HG03460 (cell line): ENCODE measurements at regions not wholly inside any gene's neighbourhood (a gene's known extent, or its start where the extent isn't known, plus 50 kb on each side); places are given as distances from the start of the nearest gene placed in this dataset.

Experiments
- ATAC-seq: cut with Tn5 transposase; IDR thresholded peaks from one replicate; pipeline ENCODE4 v1.9.1; 2021; ENCODE audit not compliant: unreplicated experiment

DNA sequence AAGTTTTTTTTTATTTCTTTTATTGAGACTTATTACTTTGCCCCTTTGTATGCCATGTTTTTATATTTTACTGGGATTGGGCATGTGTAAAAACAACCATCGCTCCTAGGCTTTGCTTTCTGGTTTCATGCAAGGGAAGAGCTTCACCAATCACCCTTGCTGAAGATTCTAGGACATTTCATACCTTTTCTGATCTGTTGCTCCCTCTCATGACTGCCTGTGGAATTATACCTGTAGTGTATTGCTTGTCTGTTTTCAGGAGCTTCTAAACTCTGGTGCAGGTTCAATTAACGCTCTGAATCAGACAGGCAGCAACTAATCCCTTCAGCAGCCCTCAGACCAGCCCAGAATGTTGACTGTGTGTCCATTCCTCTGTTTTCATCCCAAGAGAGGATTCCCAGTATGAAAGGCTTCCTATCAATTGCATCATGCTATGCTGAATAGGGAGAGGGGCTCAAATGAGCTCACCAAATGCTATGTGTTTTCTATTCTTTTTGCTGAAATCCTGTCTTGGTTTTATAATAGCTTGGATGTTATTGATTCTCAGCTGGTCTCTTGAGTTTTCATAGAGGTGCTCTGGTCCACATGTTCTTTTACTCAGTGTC lies 572.9 kb upstream of the CDH6 start:
- no peak for ATAC-seq

DNA sequence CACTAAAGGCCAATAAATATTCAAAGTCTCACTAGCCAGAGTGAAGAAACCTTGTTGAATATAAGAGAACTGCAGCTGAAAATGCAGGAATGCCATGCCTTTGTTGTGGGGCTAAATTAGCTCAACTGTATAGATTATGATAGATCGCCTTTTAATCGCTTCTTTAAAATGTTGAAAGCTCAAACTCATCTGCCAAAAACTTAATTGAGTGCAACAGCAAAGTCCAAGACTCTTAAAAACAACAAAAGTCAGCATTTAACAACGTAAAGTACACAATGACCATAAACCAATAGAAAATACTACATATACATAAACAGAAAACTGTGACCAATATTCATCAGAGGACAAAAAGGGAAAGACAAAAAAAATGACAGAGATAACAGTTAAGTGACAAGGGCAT lies 585.0 kb upstream of the CDH6 start:
- ATAC-seq = no peak

DNA sequence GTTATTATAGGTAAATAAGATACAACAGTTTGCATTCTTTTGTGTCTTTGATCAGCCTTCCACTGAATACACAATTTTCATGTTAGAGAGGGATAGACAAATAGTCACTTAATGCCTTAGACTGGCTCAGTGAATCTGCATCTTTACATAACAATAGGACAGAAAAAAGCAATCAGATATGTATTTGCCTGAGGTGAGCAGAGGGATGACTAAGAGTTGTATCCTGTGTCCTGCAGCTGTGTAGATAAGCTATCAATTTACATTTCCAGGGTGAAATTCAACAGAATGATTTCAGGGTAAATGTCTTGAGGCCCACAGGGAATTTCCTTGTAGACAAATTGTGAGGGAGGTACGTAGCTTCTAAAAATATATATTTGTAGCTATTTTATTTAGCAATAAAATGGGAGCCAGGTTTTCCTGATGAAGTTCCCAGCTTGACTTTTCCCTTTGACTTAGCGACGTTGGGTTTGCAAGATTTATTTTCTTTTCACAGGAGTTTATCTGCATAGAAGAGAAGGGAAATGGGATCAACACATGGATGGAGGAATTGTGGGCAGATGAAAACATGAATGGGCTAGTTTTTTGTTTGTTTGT lies 586.1 kb upstream of the CDH6 start:
- ATAC-seq = no peak

DNA sequence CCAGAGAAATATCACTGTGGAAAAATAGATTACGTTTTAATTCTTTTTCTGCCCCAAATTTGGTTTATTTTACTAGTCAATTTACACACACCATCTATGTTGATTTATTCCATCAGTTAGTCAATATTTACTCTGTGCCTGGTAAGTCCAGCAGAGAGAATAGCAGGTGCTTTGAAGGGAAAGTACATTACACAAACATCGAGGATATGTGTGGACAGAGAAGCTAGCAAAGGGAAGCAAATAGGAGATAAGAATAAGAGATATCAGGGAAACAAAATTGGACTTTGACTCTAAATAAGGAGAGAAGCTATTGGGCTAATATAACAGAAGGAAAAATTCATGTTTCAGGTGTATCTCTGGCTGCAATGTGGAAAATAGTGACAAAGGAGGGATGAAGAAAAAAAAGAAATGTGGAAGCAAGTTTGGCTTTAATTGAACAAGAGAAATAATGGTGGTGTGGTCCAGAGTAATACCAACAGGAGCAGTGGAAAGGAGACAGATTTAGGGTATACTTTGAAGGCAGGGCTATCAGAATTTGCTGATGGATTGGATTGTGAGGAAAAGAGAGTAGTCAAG lies 587.7 kb upstream of the CDH6 start:
- no peak for ATAC-seq

DNA sequence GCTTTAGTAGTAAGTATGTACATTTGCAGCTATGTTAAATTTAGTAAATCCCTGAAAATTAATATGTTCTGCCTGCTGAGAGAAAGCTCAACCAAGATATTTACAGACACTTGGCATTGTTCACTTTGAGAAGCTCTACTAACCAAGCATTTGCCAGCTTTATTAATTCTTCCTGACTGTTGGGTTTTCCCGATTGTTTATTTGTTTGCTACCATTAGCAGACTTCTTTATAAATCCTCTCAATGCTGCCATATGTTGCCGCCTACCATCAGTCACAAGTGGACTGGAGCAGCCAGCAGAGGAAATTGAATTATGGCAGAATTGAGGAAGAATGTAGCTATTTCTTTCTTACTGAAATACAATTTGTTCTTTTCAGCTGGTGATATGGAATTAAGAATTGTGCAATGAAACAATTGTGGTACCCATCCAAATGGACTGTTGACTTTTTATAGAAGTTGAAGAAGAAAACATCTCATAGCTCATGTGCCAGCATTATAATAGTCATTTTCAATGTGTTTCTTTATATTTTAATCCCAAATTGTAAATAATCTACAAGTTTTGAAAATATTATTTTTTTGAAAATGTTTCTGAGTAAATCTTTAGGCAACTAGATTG lies 588.7 kb upstream of the CDH6 start:
- no peak for ATAC-seq

DNA sequence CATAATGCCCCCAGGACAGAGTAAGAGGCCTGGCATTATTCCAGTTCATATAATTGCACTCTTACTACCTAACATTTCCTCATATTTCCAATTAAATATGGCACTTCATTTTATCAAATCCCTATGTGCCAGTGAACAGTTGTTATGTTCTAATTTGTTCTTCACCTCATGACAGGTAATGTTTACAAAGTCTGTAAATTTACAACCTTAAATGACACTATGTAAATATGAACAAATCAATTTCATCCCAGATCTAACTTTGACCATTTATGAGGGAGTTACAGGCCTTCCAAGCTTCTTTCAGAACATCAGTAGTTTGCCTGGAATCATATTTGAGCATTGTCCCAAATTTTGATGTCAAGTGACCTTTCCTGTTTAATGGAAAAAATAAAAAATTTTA lies 592.6 kb upstream of the CDH6 start:
- no peak for ATAC-seq

DNA sequence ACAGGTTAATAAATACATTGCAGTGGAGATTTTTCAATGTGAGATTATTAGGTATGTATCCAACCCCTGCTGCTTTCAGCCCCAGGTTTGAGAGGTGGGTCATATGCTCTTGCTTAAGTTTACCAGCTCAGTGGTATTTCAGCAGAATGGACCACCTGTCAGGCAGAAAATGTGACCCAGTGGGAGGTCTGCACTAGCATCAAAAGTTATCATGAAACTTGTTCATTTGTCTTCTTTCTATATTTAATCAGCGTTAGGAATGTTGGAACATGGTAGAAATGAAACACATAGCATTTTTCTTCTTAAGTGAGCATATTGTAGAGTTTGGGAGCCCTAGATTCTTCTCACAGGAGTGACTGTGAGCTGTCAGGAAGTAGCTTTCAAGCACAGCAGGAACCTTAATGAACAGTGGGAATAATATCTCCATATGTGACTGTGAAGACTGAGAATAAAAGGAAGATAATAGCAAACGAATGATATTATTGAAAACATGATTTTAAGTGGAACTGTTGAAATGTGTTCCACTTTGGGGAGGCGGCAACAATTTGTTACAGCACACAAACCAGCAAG lies 596.9 kb upstream of the CDH6 start:
- ATAC-seq = no peak

DNA sequence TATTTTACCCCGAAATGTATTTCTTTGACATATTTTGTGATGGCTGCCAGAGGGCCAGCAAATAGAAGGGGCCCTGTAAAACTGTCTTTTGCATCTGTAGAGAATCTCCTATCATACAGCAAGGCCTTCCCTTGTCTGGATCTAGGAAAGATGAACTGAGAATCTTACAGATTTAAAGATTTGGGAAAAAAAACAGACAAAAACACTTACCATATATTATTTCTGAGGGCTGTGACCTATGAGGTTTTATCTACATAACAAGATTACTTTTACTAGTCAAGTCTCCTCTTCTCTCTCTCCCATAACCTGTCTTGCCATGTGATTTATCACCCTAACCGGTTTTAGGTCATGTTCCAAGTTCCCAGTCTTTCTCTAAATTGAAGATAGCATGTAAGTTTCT lies 599.2 kb upstream of the CDH6 start:
- no peak for ATAC-seq

DNA sequence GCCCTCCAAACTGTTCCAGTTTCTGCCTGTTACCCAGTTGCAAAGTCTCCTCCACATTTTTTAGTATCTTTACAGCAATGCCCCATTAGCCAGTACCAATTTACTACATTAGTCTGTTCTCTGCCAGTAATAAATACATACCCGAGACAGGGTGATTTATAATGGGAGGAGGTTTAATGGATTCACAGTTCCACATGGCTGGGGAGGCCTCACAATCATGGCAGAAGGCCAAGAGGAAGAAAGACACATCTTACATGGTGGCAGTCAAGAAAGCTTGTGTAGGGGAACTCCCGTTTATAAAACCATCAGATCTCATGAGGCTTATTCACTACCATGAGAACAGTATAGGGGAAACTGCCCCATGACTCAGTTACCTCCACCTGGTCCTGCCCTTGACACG lies 600.7 kb upstream of the CDH6 start:
- no peak for ATAC-seq

DNA sequence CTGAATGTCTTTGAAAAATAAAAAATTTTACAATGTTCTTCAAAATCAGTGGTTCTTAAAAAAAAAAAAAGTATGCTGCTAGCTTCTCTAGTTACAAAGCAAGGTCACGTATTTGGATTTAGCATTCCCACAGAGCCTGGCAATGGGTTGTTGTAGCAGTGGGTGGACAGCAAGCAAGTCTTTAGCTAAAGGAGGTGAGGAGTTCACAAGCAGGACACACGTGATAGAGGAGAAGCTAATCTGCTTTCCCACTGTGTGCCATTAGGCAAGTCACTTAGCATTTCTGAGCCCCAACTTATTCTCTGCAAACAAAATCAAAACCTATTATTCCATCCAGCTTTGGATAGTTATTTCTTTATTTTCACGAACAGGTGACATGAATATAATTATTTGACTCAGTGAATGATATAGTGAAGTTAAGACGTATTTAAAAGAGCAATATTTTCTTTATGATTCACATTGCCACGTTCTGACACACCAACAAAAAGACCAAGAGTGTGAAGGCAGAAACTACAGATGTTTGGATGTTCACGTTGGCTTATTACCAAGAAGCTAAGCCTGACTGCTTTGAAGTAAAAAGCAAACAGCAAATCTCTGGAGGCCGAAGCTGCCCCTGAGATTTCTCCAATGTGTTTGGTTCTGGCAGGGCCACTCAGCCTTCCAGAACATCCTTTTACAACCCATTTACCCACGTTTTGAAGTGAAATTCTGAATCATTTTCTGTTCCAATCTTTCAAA lies 612.1 kb upstream of the CDH6 start:
- ATAC-seq = no peak

DNA sequence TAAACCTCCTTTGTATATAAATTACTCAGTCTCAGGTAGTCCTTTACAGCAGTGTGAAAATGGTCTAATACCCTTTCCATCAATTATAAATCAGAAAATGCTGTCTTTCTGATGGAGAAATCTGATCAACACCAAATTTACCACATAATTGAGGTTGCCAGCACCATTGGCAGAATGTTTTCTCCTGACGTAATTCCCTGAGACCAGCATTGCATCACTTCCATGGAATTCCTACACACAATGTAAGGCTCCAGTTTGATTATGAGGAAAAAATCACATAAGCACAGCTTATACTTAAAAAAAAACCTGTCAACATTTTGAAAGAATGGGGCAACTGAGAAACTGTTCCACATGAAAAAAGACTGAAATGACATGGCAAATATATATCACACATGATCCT lies 618.7 kb upstream of the CDH6 start:
- no peak for ATAC-seq

DNA sequence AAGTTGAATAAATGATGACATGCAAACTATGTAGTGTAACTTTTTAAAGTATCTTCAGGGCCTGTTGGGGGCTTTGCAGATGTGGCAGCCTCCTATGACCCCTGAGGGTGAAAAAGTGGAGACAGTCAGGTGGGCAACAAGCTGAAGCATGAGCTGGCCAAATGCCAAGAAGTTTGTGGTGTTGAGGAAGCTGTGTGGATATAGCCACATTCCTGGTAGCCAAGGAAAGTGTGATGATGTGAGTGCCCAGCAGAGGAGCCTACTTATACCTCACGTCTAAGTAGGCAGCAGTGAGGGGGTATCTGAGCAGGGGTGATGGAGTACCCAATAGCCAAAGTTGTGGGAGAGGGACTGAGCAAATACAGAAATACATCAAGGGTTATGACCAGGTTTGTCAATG lies 621.2 kb upstream of the CDH6 start:
- no peak for ATAC-seq

DNA sequence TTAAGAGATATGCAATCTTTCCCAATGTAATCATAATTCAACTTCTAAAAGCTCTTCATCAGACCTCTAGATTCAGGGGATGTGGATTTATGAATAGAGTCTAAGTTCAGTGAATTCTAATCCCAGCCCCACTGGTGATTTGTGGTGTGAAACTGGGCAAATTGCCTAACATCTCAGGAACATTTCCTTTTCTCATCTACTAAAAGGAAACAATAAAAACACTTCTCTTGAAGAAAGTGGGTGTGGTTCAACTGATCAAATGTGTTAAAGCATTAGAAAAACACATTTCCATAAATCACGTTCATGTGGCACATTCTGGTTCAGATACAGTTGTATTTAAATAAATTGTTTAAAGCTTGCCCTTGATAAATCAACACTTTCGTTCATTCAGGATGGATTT lies 631.7 kb upstream of the CDH6 start:
- ATAC-seq = no peak

DNA sequence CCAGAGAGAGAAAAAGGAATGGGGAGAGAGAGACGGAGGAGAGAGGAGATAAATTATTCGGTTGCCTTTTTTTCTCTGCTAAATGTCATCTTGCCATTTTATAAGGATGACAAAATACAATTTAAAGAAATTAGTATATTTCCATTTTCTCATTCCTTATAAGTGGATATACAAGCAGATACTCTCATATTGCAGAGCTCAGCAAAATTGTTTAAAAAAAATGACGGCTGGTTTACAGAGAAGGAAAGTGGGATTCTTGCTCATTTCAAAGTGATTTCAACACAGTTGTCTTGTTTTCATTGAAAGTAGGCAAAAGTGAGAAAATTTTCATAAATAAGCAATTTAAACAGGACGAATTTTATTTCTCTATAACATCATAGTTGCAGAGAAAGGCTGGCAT lies 641.9 kb upstream of the CDH6 start:
- no peak for ATAC-seq

DNA sequence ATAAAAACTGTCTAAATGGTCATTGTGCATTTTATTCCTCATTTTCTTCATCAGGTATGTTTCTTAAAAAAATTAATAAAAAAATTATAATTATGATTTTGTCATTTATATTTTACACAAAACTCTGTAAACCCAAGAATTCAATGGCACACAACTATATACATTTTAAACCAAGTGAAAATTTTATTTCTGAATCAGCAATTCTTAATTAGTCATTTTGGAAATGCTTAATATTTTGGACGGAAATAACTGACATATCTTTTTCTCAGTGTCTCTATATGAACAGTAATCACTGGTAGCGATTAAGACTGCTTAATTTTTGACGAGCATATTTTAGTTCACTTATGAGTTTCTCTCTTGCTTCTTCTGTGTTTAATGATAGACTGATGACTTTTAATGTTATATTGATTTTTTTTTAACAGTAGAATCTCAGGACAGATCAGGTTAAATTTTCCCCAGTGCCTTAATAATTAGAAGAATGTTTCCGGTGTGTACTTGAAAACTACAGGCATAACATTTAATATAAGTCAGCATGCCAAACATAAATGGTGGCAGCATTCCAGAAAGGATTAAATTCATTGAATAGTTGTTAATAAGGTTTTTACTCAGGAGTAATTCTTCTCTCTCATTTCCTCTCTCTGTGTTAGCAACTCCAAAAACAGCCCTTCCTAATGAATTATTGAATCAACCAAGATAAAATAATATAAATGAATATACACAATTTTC lies 644.7 kb upstream of the CDH6 start:
- ATAC-seq = no peak

DNA sequence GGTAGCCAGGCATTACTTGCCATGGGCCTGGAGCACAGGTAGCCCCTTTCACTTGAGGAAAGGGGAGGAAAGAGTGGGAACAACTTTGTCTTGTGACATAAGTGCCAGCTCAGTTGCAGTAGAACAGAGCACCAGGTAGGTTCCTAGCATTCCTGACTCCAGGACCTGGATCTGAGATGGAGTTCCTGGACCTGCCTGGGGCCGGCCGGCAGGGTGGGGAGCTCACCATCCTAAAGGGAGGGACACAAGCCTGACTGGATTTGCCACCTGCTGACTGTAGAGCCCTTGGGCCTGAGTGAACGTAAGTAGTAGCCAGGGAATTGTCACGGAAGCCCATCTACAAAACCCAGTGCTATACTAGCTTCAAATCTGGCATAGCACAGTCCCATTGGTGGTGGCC lies 653.3 kb upstream of the CDH6 start:
- ATAC-seq = no peak

DNA sequence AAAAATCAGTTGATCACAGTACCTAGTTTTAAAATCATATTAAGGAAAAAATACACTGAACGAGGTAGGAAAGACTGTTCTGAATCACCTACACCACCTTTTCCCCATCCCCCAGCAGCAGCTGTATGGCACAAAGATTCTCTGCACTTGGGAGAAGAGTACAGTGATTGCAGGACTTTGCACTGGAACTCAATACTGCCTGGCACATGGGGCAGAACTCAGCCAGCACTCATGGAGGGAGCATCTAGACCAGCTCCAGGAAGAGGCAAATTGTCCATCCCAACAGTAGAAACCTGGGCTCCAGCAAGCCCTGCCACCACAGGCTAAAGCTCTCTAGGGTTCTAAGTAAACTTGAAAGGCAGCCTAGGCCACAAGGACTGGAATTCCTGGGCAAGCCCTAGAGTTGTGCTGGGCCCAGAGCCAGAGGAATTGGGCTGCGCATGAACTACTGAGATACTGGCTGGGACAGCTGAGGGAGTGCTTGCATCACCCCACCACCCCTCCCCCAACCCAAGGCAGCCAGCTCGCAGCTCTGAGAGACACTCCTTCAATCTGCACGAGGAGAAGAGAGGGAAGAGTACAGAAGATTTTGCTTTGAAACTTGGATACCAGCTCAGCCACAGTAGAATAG lies 654.4 kb upstream of the CDH6 start:
- no peak for ATAC-seq

DNA sequence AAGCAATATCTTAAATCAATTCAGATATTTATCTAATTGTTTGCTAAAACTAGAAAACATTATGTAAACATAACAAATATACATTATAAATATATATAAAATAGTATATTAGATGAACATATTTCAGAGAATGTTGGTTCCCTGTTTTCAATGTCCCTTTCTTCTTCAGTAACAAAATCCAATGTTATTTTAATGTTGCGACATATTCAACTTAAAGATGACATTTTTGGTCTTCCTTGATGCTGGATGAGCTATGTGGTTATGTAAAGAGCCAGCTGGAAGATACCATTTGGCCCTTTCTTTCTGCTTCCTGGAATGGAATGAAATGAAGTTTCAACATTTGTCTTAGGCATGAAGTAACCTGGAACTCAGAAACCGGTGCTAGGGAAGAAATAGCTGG lies 668.1 kb upstream of the CDH6 start:
- ATAC-seq = no peak

DNA sequence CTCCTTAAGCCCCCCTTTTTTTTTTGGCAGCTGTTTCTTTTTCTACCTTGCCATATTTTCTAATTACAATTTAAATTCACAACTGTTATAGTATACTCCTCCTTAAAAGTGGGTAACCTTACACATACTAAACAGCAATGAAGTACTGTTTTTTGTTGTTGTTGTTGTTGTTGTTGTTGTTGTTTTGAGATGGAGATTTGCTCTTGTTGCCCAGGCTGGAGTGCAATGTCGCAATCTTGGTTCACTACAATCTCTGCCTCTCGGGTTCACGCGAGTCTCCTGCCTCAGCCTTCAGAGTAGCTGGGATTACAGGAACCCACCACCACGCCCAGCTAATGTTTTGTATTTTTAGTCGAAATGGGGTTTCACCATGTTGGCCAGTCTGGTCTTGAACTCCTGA lies 669.1 kb upstream of the CDH6 start:
- no peak for ATAC-seq

DNA sequence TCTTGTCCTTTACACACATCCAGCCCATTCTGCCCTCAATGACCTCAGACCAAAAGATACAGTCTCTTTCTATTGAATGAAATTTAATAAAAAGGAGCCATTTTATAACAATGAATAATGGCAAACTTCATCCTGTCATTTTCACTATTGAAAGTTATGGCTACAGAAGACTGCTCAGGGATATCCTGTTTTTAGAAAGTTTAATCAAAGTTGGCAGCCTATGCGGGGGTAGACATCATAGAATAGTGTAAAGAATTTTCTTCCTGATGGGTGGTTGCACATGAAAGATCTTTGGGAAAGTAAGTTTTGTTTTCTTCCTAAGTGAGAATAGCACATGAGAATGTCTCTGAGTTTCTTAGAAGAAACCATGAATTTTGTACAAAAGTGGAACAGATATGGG lies 670.4 kb upstream of the CDH6 start:
- ATAC-seq = no peak
